IMR-90 (cell line): ENCODE measurements at regions not wholly inside any gene's neighbourhood (a gene's known extent, or its start where the extent isn't known, plus 50 kb on each side); places are given as distances from the start of the nearest gene placed in this dataset.

ENCODE experiments used
- CHD1 ChIP-seq: IDR thresholded peaks from 2 replicates; pipeline ENCODE4 v1.6.1; 2012; ENCODE audit warnings: low read depth, low read length, improper control_type of control experiment
- CTCF ChIP-seq: conservative IDR thresholded peaks from 2 replicates; pipeline ENCODE4 v1.5.1; 2012; ENCODE audit warnings: mild to moderate bottlenecking, low read depth, low read length, improper control_type of control experiment
- MXI1 ChIP-seq: IDR thresholded peaks from 2 replicates; pipeline ENCODE4 v1.6.1; 2012; ENCODE audit warnings: low read depth, mild to moderate bottlenecking, low read length, moderate library complexity, borderline replicate concordance
- POLR2A ChIP-seq: IDR thresholded peaks from 2 replicates; pipeline ENCODE4 v1.6.1; 2012; ENCODE audit warnings: mild to moderate bottlenecking, low read depth, low read length
- RAD21 ChIP-seq: IDR thresholded peaks from 2 replicates; pipeline ENCODE4 v1.6.1; 2012; ENCODE audit warnings: low read length, improper control_type of control experiment
- RFX5 ChIP-seq: IDR thresholded peaks from 2 replicates; pipeline ENCODE4 v1.8.0; 2012; ENCODE audit warnings: low read depth, mild to moderate bottlenecking, low read length, moderate library complexity

GRCh38 chr2:220209751-220210150 lies 582.3 kb downstream of the SLC4A3 start:
- no peak for TF ChIP-seq CTCF
- no peak for TF ChIP-seq MXI1
- no peak for TF ChIP-seq POLR2A
- no peak for TF ChIP-seq RFX5
- TF ChIP-seq CHD1: no peak
- TF ChIP-seq RAD21: no peak
